ENCODE measurements at regions not wholly inside any gene's neighbourhood (a gene's known extent, or its start where the extent isn't known, plus 50 kb on each side); places are given as distances from the start of the nearest gene placed in this dataset.

GRCh38 chr3:188095431-188095830 lies 58.5 kb upstream of the LPP start:
- H3K4me2 ChIP-seq = no peak overlapping the region
- no peaks in the 10 kb centered on the region for H4K20me1 ChIP-seq (ENCODE audit: insufficient read depth)
- no peaks in the 10 kb centered on the region for H3F3A ChIP-seq (ENCODE audit: insufficient read depth, low read depth)
- TF ChIP-seq CTCF (conservative IDR thresholded peaks at IDR 0.05) (no peak), EZH2 (IDR thresholded peaks at IDR 0.05; ENCODE audit: low read depth) (no peak)
- no peaks in the 10 kb centered on the region for H3K4me1 ChIP-seq (replicated peaks; ENCODE audit: insufficient read depth)
- no peaks in the 10 kb centered on the region for H3K9me2 ChIP-seq (ENCODE audit: insufficient read depth)
- H3K27ac ChIP-seq = no peak overlapping the region
- no peak overlapping the region for H3K4me3 ChIP-seq
- H2AFZ ChIP-seq = no peak overlapping the region
- BruUV-seq (replicated peaks) = no TSS peak
- peaks cover 5% of the 10 kb centered on the region; the same call in 1 of the 2 replicates for H3K9me3 ChIP-seq (ENCODE audit: insufficient read depth, low read depth)
- ChIA-PET CTCF (no interaction called here), POLR2A (ENCODE audit: unreplicated experiment) (no interaction called here)
- intact Hi-C loops (cut with micrococcal nuclease; ENCODE audit: unreplicated experiment) = no loop called here
- H3K79me2 ChIP-seq (ENCODE audit: low read depth) = no peaks in the 10 kb centered on the region
- H3K36me3 ChIP-seq (ENCODE audit: low read depth) = no peaks in the 10 kb centered on the region
- DNase-seq = no peak
- H3K27me3 ChIP-seq (ENCODE audit: insufficient read depth, low read depth) = no peaks in the 10 kb centered on the region

- Histone ChIP-seq H3K9me3 (ENCODE audit: insufficient read depth, low read depth) (peaks cover 11% of the 10 kb centered on the region; the same call in 1 of the 2 replicates), H3K4me2 (no peak overlapping the region), H3K36me3 (ENCODE audit: low read depth) (no peaks in the 10 kb centered on the region), H3K27ac (no peak overlapping the region), H2AFZ (no peak overlapping the region), H3K4me3 (no peak overlapping the region), H3F3A (ENCODE audit: insufficient read depth, low read depth) (no peaks in the 10 kb centered on the region), H3K4me1 (replicated peaks; ENCODE audit: insufficient read depth) (no peaks in the 10 kb centered on the region), H3K27me3 (ENCODE audit: insufficient read depth, low read depth) (no peaks in the 10 kb centered on the region), H4K20me1 (ENCODE audit: insufficient read depth) (no peaks in the 10 kb centered on the region), H3K79me2 (ENCODE audit: low read depth) (no peaks in the 10 kb centered on the region), H3K9me2 (ENCODE audit: insufficient read depth) (no peaks in the 10 kb centered on the region)
- intact Hi-C loops (cut with micrococcal nuclease; ENCODE audit: unreplicated experiment) = no loop called here
- no peak for DNase-seq
- BruUV-seq (replicated peaks) = no TSS peak
- ChIA-PET CTCF (no interaction called here), POLR2A (ENCODE audit: unreplicated experiment) (no interaction called here)
- no peak for TF ChIP-seq EZH2 (IDR thresholded peaks at IDR 0.05; ENCODE audit: low read depth)
- TF ChIP-seq CTCF (conservative IDR thresholded peaks at IDR 0.05) = no peak
Observed at GRCh38 chr3:188097791-188098190, 56.2 kb upstream of the LPP start.

GRCh38 chr3:188099907-188100306 lies 54.0 kb upstream of the LPP start:
- CTCF ChIA-PET = no interaction called here
- no peaks in the 10 kb centered on the region for H3K4me1 ChIP-seq (replicated peaks; ENCODE audit: insufficient read depth)
- no peak for DNase-seq
- POLR2A ChIA-PET (ENCODE audit: unreplicated experiment) = no interaction called here
- no peaks in the 10 kb centered on the region for H3K36me3 ChIP-seq (ENCODE audit: low read depth)
- H3K4me3 ChIP-seq = no peak overlapping the region
- no peaks in the 10 kb centered on the region for H3F3A ChIP-seq (ENCODE audit: insufficient read depth, low read depth)
- H3K27ac ChIP-seq = no peak overlapping the region
- H3K79me2 ChIP-seq (ENCODE audit: low read depth) = no peaks in the 10 kb centered on the region
- BruUV-seq (replicated peaks) = no TSS peak
- no peaks in the 10 kb centered on the region for H4K20me1 ChIP-seq (ENCODE audit: insufficient read depth)
- no peak overlapping the region for H2AFZ ChIP-seq
- H3K27me3 ChIP-seq (ENCODE audit: insufficient read depth, low read depth) = no peaks in the 10 kb centered on the region
- peaks cover 11% of the 10 kb centered on the region; the same call in 1 of the 2 replicates for H3K9me3 ChIP-seq (ENCODE audit: insufficient read depth, low read depth)
- no peak overlapping the region for H3K4me2 ChIP-seq
- TF ChIP-seq CTCF (conservative IDR thresholded peaks at IDR 0.05) (no peak), EZH2 (IDR thresholded peaks at IDR 0.05; ENCODE audit: low read depth) (no peak)
- intact Hi-C loops (cut with micrococcal nuclease; ENCODE audit: unreplicated experiment) = no loop called here
- H3K9me2 ChIP-seq (ENCODE audit: insufficient read depth) = no peaks in the 10 kb centered on the region

All from PC-9 (cell line).